SU-DHL-6 (cell line): ENCODE measurements at regions not wholly inside any gene's neighbourhood (a gene's known extent, or its start where the extent isn't known, plus 50 kb on each side); places are given as distances from the start of the nearest gene placed in this dataset.

Experiments
- H2AFZ ChIP-seq: fragments of 200-600 bp; sonication (generic); 2 replicates; pipeline ENCODE4 v1.6.1; 2014; ENCODE audit warnings: low read depth, mild to moderate bottlenecking, moderate library complexity, mixed read lengths, antibody characterized with exemption, low read length; ENCODE audit not compliant: severe bottlenecking
- H3F3A ChIP-seq: fragments of 200-600 bp; shearing (Covaris generic); 2 replicates; pipeline ENCODE4 v1.6.0; 2016; ENCODE audit warnings: antibody characterized with exemption, mild to moderate bottlenecking; ENCODE audit not compliant: insufficient read depth
- H3K27ac ChIP-seq: fragments of 200-600 bp; sonication (generic); 2 replicates; pipeline ENCODE4 v1.5.1; 2016; ENCODE audit warnings: low read depth, mild to moderate bottlenecking, low read length, moderate library complexity, mixed read lengths
- H3K27me3 ChIP-seq: fragments of 200-600 bp; sonication (generic), shearing (Covaris generic); 2 replicates; pipeline ENCODE4 v1.6.0; 2014; ENCODE audit warnings: mild to moderate bottlenecking, low read length
- H3K36me3 ChIP-seq: fragments of 200-600 bp; sonication (generic); 2 replicates; pipeline ENCODE4 v1.6.1; 2014; ENCODE audit warnings: mild to moderate bottlenecking, low read length, mixed read lengths
- H3K4me2 ChIP-seq: fragments of 300-600, 200-600 bp; shearing (Covaris generic), sonication (generic); 2 replicates; pipeline ENCODE4 v1.6.0; 2014; ENCODE audit warnings: low read length, low read depth, mild to moderate bottlenecking; ENCODE audit not compliant: poor library complexity, severe bottlenecking
- H3K4me3 ChIP-seq: fragments of 200-600 bp; sonication (generic); 2 replicates; pipeline ENCODE4 v1.5.1; 2014; ENCODE audit warnings: antibody characterized with exemption, low read length, mild to moderate bottlenecking, mixed read lengths; ENCODE audit not compliant: insufficient read depth, poor library complexity, severe bottlenecking
- H3K79me2 ChIP-seq: fragments of 200-600 bp; sonication (generic); 2 replicates; pipeline ENCODE4 v1.6.1; 2014; ENCODE audit warnings: mild to moderate bottlenecking, low read length, moderate library complexity; ENCODE audit not compliant: insufficient read depth
- H3K9ac ChIP-seq: fragments of 200-600 bp; sonication (generic); 2 replicates; pipeline ENCODE4 v1.7.0; 2014; ENCODE audit warnings: mild to moderate bottlenecking, low read length
- H3K9me2 ChIP-seq: fragments of 200-600 bp; sonication (generic); replicated peaks from 2 replicates; pipeline ENCODE4 v1.6.1; 2014; ENCODE audit warnings: low read length; ENCODE audit not compliant: insufficient read depth
- H3K9me3 ChIP-seq: fragments of 200-600 bp; sonication (generic); 2 replicates; pipeline ENCODE4 v1.6.1; 2014; ENCODE audit warnings: low read length, mixed read lengths; ENCODE audit not compliant: insufficient read depth
- H4K20me1 ChIP-seq: fragments of 200-600 bp; sonication (generic); 2 replicates; pipeline ENCODE4 v1.6.1; 2014; ENCODE audit warnings: low read depth, mild to moderate bottlenecking, antibody characterized with exemption, low read length, moderate library complexity, mixed read lengths
- CTCF ChIP-seq: fragments of 200-600 bp; sonication (generic); IDR thresholded peaks from one replicate; pipeline ENCODE4 v1.5.1; 2017; ENCODE audit warnings: antibody characterized with exemption, mild to moderate bottlenecking, low read length, moderate library complexity; ENCODE audit not compliant: insufficient read depth, poor library complexity, severe bottlenecking
- EZH2phosphoT487 ChIP-seq: fragments of 200-600 bp; sonication (generic), shearing (Covaris generic); conservative IDR thresholded peaks from 2 replicates; pipeline ENCODE4 v1.6.1; 2018; ENCODE audit warnings: mild to moderate bottlenecking, antibody characterized with exemption, low read length, moderate library complexity, mixed read lengths

- no peaks in the 10 kb centered on the region for H3F3A ChIP-seq
- no peak overlapping the region for H3K9ac ChIP-seq
- no peak overlapping the region for H2AFZ ChIP-seq
- H4K20me1 ChIP-seq = no peaks in the 10 kb centered on the region
- TF ChIP-seq CTCF = no peak
- TF ChIP-seq EZH2phosphoT487 = no peak
- no peaks in the 10 kb centered on the region for H3K9me2 ChIP-seq
- H3K4me3 ChIP-seq = no peak overlapping the region
- H3K9me3 ChIP-seq = no peaks in the 10 kb centered on the region
- H3K4me2 ChIP-seq = no peak overlapping the region
- no peaks in the 10 kb centered on the region for H3K27me3 ChIP-seq
- H3K36me3 ChIP-seq = no peaks in the 10 kb centered on the region
- H3K79me2 ChIP-seq = no peaks in the 10 kb centered on the region
- H3K27ac ChIP-seq = no peak overlapping the region
Measured at GRCh38 chr11:15882876-15883454, 473.4 kb downstream of the SOX6 start.

- no peak overlapping the region for H3K4me3 ChIP-seq
- H3K9me3 ChIP-seq = no peaks in the 10 kb centered on the region
- H3K9ac ChIP-seq = no peak overlapping the region
- H3K9me2 ChIP-seq = no peaks in the 10 kb centered on the region
- no peaks in the 10 kb centered on the region for H3K79me2 ChIP-seq
- H3K27ac ChIP-seq = no peak overlapping the region
- H2AFZ ChIP-seq = no peak overlapping the region
- no peaks in the 10 kb centered on the region for H4K20me1 ChIP-seq
- H3K4me2 ChIP-seq = no peak overlapping the region
- H3K36me3 ChIP-seq = no peaks in the 10 kb centered on the region
- H3K27me3 ChIP-seq = no peaks in the 10 kb centered on the region
- no peak for TF ChIP-seq EZH2phosphoT487
- no peak for TF ChIP-seq CTCF
- H3F3A ChIP-seq = no peaks in the 10 kb centered on the region
Measured at GRCh38 chr11:15883455-15883920, 472.9 kb downstream of the SOX6 start.

- Histone ChIP-seq H3K4me2 (no peak overlapping the region), H4K20me1 (no peaks in the 10 kb centered on the region), H3K79me2 (no peaks in the 10 kb centered on the region), H3K4me3 (no peak overlapping the region), H3K9ac (no peak overlapping the region), H3K36me3 (no peaks in the 10 kb centered on the region), H3K9me3 (no peaks in the 10 kb centered on the region), H3K9me2 (no peaks in the 10 kb centered on the region), H3K27me3 (no peaks in the 10 kb centered on the region), H3K27ac (no peak overlapping the region), H2AFZ (no peak overlapping the region), H3F3A (no peaks in the 10 kb centered on the region)
- TF ChIP-seq EZH2phosphoT487 (no peak), CTCF (no peak)
Measured at GRCh38 chr11:15884141-15884540, 472.2 kb downstream of the SOX6 start.
